ENCODE measurements at regions not wholly inside any gene's neighbourhood (a gene's known extent, or its start where the extent isn't known, plus 50 kb on each side); places are given as distances from the start of the nearest gene placed in this dataset.
"Not testable (repeated sequence)": the region's sequence is repeated elsewhere in the genome, so short reads cannot be mapped to it uniquely, and the experiment has no call there.

- DNase-seq, result no peak
These were observed 80.8 kb upstream of the RNU6-1 start for GRCh38 chr15:67920524-67921240.

- no peak for DNase-seq
These were observed 82.3 kb upstream of the RNU6-1 start for GRCh38 chr15:67922106-67922675.

GRCh38 chr15:67922971-67923945, 83.4 kb upstream of the RNU6-1 start:
- no peak for DNase-seq

- no peak for DNase-seq
These were observed 84.6 kb upstream of the RNU6-1 start for GRCh38 chr15:67924359-67924974.

- DNase-seq, result no peak
These were observed 85.3 kb upstream of the RNU6-1 start for GRCh38 chr15:67925182-67925581.

GRCh38 chr15:67927501-67928168, 87.8 kb upstream of the RNU6-1 start:
- DNase-seq, result no peak

GRCh38 chr15:67928666-67929065, 88.8 kb upstream of the RNU6-1 start:
- DNase-seq, result no peak

- DNase-seq, result no peak
These were observed 90.9 kb upstream of the RNU6-1 start for GRCh38 chr15:67930720-67931119.

GRCh38 chr15:67931861-67932260, 92.0 kb upstream of the RNU6-1 start:
- DNase-seq, result no peak

GRCh38 chr15:67934126-67934525, 94.3 kb upstream of the RNU6-1 start:
- DNase-seq, result not testable (repeated sequence)

GRCh38 chr15:67935244-67935643, 95.4 kb upstream of the RNU6-1 start:
- no peak for DNase-seq

- no peak for DNase-seq
These were observed 96.4 kb upstream of the RNU6-1 start for GRCh38 chr15:67936258-67936657.

GRCh38 chr15:67937153-67937761, 97.4 kb upstream of the RNU6-1 start:
- DNase-seq, result no peak

GRCh38 chr15:67939179-67939578, 99.3 kb upstream of the RNU6-1 start:
- DNase-seq, result not testable (repeated sequence)

- not testable (repeated sequence) for DNase-seq
These were observed 99.9 kb upstream of the RNU6-1 start for GRCh38 chr15:67939588-67940323.

- no peak for DNase-seq
These were observed 100.5 kb upstream of the RNU6-1 start for GRCh38 chr15:67940324-67940719.

GRCh38 chr15:67941648-67942310, 101.9 kb upstream of the RNU6-1 start:
- DNase-seq, result no peak

GRCh38 chr15:67943475-67943874, 103.6 kb upstream of the RNU6-1 start:
- DNase-seq, result no peak

GRCh38 chr15:67944010-67944641, 104.3 kb upstream of the RNU6-1 start:
- no peak for DNase-seq

- no peak for DNase-seq
These were observed 105.3 kb upstream of the RNU6-1 start for GRCh38 chr15:67945131-67945530.

All from SW 1271 (cell line).